ENCODE measurements at regions not wholly inside any gene's neighbourhood (a gene's known extent, or its start where the extent isn't known, plus 50 kb on each side); places are given as distances from the start of the nearest gene placed in this dataset.
"Not testable (repeated sequence)": the region's sequence is repeated elsewhere in the genome, so short reads cannot be mapped to it uniquely, and the experiment has no call there.

- Histone ChIP-seq H3K79me2 (ENCODE audit: low read length) (no peaks in the 10 kb centered on the region), H3K4me1 (ENCODE audit: low read length) (no peaks in the 10 kb centered on the region), H3K36me3 (replicated peaks; ENCODE audit: low read depth, low read length) (no peaks in the 10 kb centered on the region), H3K27ac (ENCODE audit: low read length) (no peak overlapping the region), H3K9ac (ENCODE audit: low read length) (no peak overlapping the region), H4K20me1 (ENCODE audit: insufficient read depth, low read length) (no peaks in the 10 kb centered on the region), H2AFZ (ENCODE audit: low read depth, low read length) (no peak overlapping the region), H3K4me2 (ENCODE audit: low read length) (no peak overlapping the region), H3K4me3 (ENCODE audit: low read length) (no peak overlapping the region), H3K27me3 (ENCODE audit: low read depth, low read length) (no peaks in the 10 kb centered on the region), H3K9me3 (ENCODE audit: insufficient read depth, low read length) (no peaks in the 10 kb centered on the region)
- TF ChIP-seq CTCF (IDR thresholded peaks at IDR 0.05; ENCODE audit: low read depth, low read length) (no peak), EZH2phosphoT487 (IDR thresholded peaks at IDR 0.05; ENCODE audit: low read depth) (no peak)
Observed at GRCh38 chr2:192499476-192499875, 304.7 kb upstream of the TMEFF2 start.

GRCh38 chr2:192498747-192499146 is 304.0 kb upstream of the TMEFF2 start:
- no peaks in the 10 kb centered on the region for H3K9me3 ChIP-seq (ENCODE audit: insufficient read depth, low read length)
- H3K4me3 ChIP-seq (ENCODE audit: low read length), result no peak overlapping the region
- H3K36me3 ChIP-seq (replicated peaks; ENCODE audit: low read depth, low read length), result no peaks in the 10 kb centered on the region
- no peaks in the 10 kb centered on the region for H4K20me1 ChIP-seq (ENCODE audit: insufficient read depth, low read length)
- H3K9ac ChIP-seq (ENCODE audit: low read length), result no peak overlapping the region
- TF ChIP-seq CTCF (IDR thresholded peaks at IDR 0.05; ENCODE audit: low read depth, low read length) (no peak), EZH2phosphoT487 (IDR thresholded peaks at IDR 0.05; ENCODE audit: low read depth) (no peak)
- H3K4me2 ChIP-seq (ENCODE audit: low read length), result no peak overlapping the region
- H3K4me1 ChIP-seq (ENCODE audit: low read length), result no peaks in the 10 kb centered on the region
- H2AFZ ChIP-seq (ENCODE audit: low read depth, low read length), result no peak overlapping the region
- H3K79me2 ChIP-seq (ENCODE audit: low read length), result no peaks in the 10 kb centered on the region
- H3K27me3 ChIP-seq (ENCODE audit: low read depth, low read length), result no peaks in the 10 kb centered on the region
- no peak overlapping the region for H3K27ac ChIP-seq (ENCODE audit: low read length)

GRCh38 chr2:192488158-192488557 is 293.4 kb upstream of the TMEFF2 start:
- H3K9ac ChIP-seq (ENCODE audit: low read length); H3K9me3 ChIP-seq (ENCODE audit: insufficient read depth, low read length); H4K20me1 ChIP-seq (ENCODE audit: insufficient read depth, low read length); H3K79me2 ChIP-seq (ENCODE audit: low read length); H3K4me3 ChIP-seq (ENCODE audit: low read length); H3K36me3 ChIP-seq (replicated peaks; ENCODE audit: low read depth, low read length); H3K27ac ChIP-seq (ENCODE audit: low read length); H2AFZ ChIP-seq (ENCODE audit: low read depth, low read length); H3K27me3 ChIP-seq (ENCODE audit: low read depth, low read length); H3K4me2 ChIP-seq (ENCODE audit: low read length); H3K4me1 ChIP-seq (ENCODE audit: low read length): not testable (repeated sequence)

GRCh38 chr2:192487636-192488035 is 292.9 kb upstream of the TMEFF2 start:
- H3K4me1 ChIP-seq (ENCODE audit: low read length), result peaks cover 3% of the 10 kb centered on the region; the same call in 1 of the 2 replicates
- no peaks in the 10 kb centered on the region for H3K79me2 ChIP-seq (ENCODE audit: low read length)
- H3K36me3 ChIP-seq (replicated peaks; ENCODE audit: low read depth, low read length), result no peaks in the 10 kb centered on the region
- no peak overlapping the region for H3K4me2 ChIP-seq (ENCODE audit: low read length)
- no peak overlapping the region for H3K9ac ChIP-seq (ENCODE audit: low read length)
- no peak overlapping the region for H2AFZ ChIP-seq (ENCODE audit: low read depth, low read length)
- peaks cover 3% of the 10 kb centered on the region; the same call in 1 of the 2 replicates for H3K9me3 ChIP-seq (ENCODE audit: insufficient read depth, low read length)
- TF ChIP-seq EZH2phosphoT487 (IDR thresholded peaks at IDR 0.05; ENCODE audit: low read depth) (no peak), CTCF (IDR thresholded peaks at IDR 0.05; ENCODE audit: low read depth, low read length) (no peak)
- H3K27me3 ChIP-seq (ENCODE audit: low read depth, low read length), result no peaks in the 10 kb centered on the region
- H3K4me3 ChIP-seq (ENCODE audit: low read length), result no peak overlapping the region
- H3K27ac ChIP-seq (ENCODE audit: low read length), result no peak overlapping the region
- H4K20me1 ChIP-seq (ENCODE audit: insufficient read depth, low read length), result no peaks in the 10 kb centered on the region

- TF ChIP-seq CTCF (IDR thresholded peaks at IDR 0.05; ENCODE audit: low read depth, low read length), result no peak
- no peak for TF ChIP-seq EZH2phosphoT487 (IDR thresholded peaks at IDR 0.05; ENCODE audit: low read depth)
- Histone ChIP-seq H3K27ac (ENCODE audit: low read length) (no peak overlapping the region), H2AFZ (ENCODE audit: low read depth, low read length) (no peak overlapping the region), H3K4me3 (ENCODE audit: low read length) (no peak overlapping the region), H4K20me1 (ENCODE audit: insufficient read depth, low read length) (no peaks in the 10 kb centered on the region), H3K36me3 (replicated peaks; ENCODE audit: low read depth, low read length) (no peaks in the 10 kb centered on the region), H3K4me2 (ENCODE audit: low read length) (no peak overlapping the region), H3K4me1 (ENCODE audit: low read length) (no peaks in the 10 kb centered on the region), H3K27me3 (ENCODE audit: low read depth, low read length) (no peaks in the 10 kb centered on the region), H3K9ac (ENCODE audit: low read length) (no peak overlapping the region), H3K9me3 (ENCODE audit: insufficient read depth, low read length) (no peaks in the 10 kb centered on the region), H3K79me2 (ENCODE audit: low read length) (no peaks in the 10 kb centered on the region)
Observed at GRCh38 chr2:192484903-192485302, 290.2 kb upstream of the TMEFF2 start.
